GM12872 (cell line): ENCODE measurements at regions not wholly inside any gene's neighbourhood (a gene's known extent, or its start where the extent isn't known, plus 50 kb on each side); places are given as distances from the start of the nearest gene placed in this dataset.

Experiments
- CTCF ChIP-seq: IDR thresholded peaks from 3 replicates; pipeline ENCODE4 v1.5.1; 2011; ENCODE audit warnings: low read depth, mild to moderate bottlenecking, low read length, moderate library complexity; ENCODE audit not compliant: insufficient read depth

GRCh38 chr21:34311561-34312330 lies 52.1 kb upstream of the KCNE2 start:
- TF ChIP-seq CTCF = no peak

- no peak for TF ChIP-seq CTCF
Measured at GRCh38 chr21:34313116-34313515, 50.7 kb upstream of the KCNE2 start.
